ENCODE measurements at regions not wholly inside any gene's neighbourhood (a gene's known extent, or its start where the extent isn't known, plus 50 kb on each side); places are given as distances from the start of the nearest gene placed in this dataset.

DNA sequence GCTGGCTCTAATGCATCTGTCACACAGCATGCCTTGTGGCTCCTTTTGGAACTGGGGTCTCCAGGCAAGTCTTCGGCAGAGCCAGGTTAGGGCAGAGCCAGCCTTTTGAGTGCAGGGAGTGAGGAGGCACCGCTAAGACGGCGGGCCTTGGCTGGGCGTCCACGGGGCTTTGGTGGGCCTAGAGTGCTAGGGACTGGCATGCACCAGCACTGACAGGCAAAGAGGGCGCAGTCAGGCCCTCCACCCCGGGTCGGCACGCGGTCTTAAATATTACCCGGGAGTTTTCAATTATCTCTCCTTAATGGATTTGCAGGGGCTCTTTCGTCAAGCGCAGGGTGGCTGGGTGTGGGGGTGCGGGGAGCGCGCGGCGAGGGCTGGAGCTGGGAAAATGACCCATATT, 444.4 kb downstream of the SPATA31A7 start:
- TF ChIP-seq POLR2A (IDR thresholded peaks at IDR 0.05; ENCODE audit: control extremely low read depth in 1 of 2, low read depth in 2 of 2, low read length in 2 of 2) (no peak), PHF8 (conservative IDR thresholded peaks at IDR 0.05; ENCODE audit: low read depth, low read length) (no peak), CTCF (IDR thresholded peaks at IDR 0.05; ENCODE audit: control extremely low read depth in 1 of 3, insufficient read depth in 1 of 3, low read depth in 1 of 3, low read length in 3 of 3) (no peak), EZH2 (IDR thresholded peaks at IDR 0.05; ENCODE audit: low read depth, low read length, severe bottlenecking) (no peak), POLR2AphosphoS5 (IDR thresholded peaks at IDR 0.05; ENCODE audit: low read depth, low read length) (no peak), BRCA1 (IDR thresholded peaks at IDR 0.05; ENCODE audit: low read depth, low read length) (no peak), HDAC6 (IDR thresholded peaks at IDR 0.05; ENCODE audit: low read depth, low read length) (no peak), YY1 (IDR thresholded peaks at IDR 0.05; ENCODE audit: low read depth, low read length) (no peak), JUN (IDR thresholded peaks at IDR 0.05; ENCODE audit: low read depth, low read length) (no peak), NANOG (IDR thresholded peaks at IDR 0.05; ENCODE audit: insufficient read depth, low read depth, low read length, poor library complexity, severe bottlenecking) (no peak), SUZ12 (IDR thresholded peaks at IDR 0.05; ENCODE audit: low read length) (no peak), CBX5 (IDR thresholded peaks at IDR 0.05; ENCODE audit: low read depth, low read length) (no peak), KDM1A (IDR thresholded peaks at IDR 0.05; ENCODE audit: borderline replicate concordance, low read length) (no peak)
- TF ChIP-seq, protein P1, sequence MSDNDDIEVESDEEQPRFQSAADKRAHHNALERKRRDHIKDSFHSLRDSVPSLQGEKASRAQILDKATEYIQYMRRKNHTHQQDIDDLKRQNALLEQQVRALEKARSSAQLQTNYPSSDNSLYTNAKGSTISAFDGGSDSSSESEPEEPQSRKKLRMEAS (IDR thresholded peaks at IDR 0.05) = no peak

All from H1 (cell line).